DOHH2 (cell line): ENCODE measurements at regions not wholly inside any gene's neighbourhood (a gene's known extent, or its start where the extent isn't known, plus 50 kb on each side); places are given as distances from the start of the nearest gene placed in this dataset.

ENCODE experiments used
- H3F3A ChIP-seq: fragments of 200-600 bp; sonication (generic), shearing (Covaris generic); 2 replicates; pipeline ENCODE4 v1.6.0; 2016; ENCODE audit warnings: antibody characterized with exemption, mild to moderate bottlenecking; ENCODE audit not compliant: control insufficient read depth, insufficient read depth
- H3K27ac ChIP-seq: fragments of 200-600 bp; sonication (generic); 2 replicates; pipeline ENCODE4 v1.5.1; 2014; ENCODE audit warnings: low read depth, mild to moderate bottlenecking, low read length, moderate library complexity
- H3K27me3 ChIP-seq: fragments of 200-600 bp; sonication (generic); 2 replicates; pipeline ENCODE4 v1.6.1; 2014; ENCODE audit warnings: mild to moderate bottlenecking, low read length, mixed read lengths; ENCODE audit not compliant: control insufficient read depth
- H3K36me3 ChIP-seq: fragments of 200-600 bp; sonication (generic); 2 replicates; pipeline ENCODE4 v1.6.1; 2014; ENCODE audit warnings: mild to moderate bottlenecking, low read length, moderate library complexity, mixed read lengths; ENCODE audit not compliant: control insufficient read depth
- H3K4me1 ChIP-seq: fragments of 200-600 bp; sonication (generic); 2 replicates; pipeline ENCODE4 v1.6.1; 2014; ENCODE audit warnings: mild to moderate bottlenecking, low read length, mixed read lengths; ENCODE audit not compliant: control insufficient read depth
- H3K4me2 ChIP-seq: fragments of 200-600 bp; sonication (generic); 2 replicates; pipeline ENCODE4 v1.6.0; 2014; ENCODE audit warnings: mild to moderate bottlenecking, low read length, moderate library complexity
- H3K4me3 ChIP-seq: fragments of 200-600 bp; sonication (generic); 2 replicates; pipeline ENCODE4 v1.5.1; 2014; ENCODE audit warnings: mild to moderate bottlenecking, low read length, mixed read lengths
- H3K79me2 ChIP-seq: fragments of 200-600 bp; sonication (generic); 2 replicates; pipeline ENCODE4 v1.6.1; 2014; ENCODE audit warnings: mild to moderate bottlenecking, low read length, mixed read lengths; ENCODE audit not compliant: control insufficient read depth
- H3K9me2 ChIP-seq: fragments of 200-600 bp; sonication (generic); replicated peaks from 2 replicates; pipeline ENCODE4 v1.6.1; 2014; ENCODE audit warnings: mild to moderate bottlenecking, low read length, mixed read lengths; ENCODE audit not compliant: control insufficient read depth
- H3K9me3 ChIP-seq: fragments of 200-600 bp; sonication (generic); 2 replicates; pipeline ENCODE4 v1.6.1; 2014; ENCODE audit warnings: antibody characterized with exemption, low read length, mixed read lengths; ENCODE audit not compliant: control insufficient read depth, insufficient read depth
- H4K20me1 ChIP-seq: fragments of 200-600 bp; sonication (generic); 2 replicates; pipeline ENCODE4 v1.6.0; 2014; ENCODE audit warnings: low read depth, mild to moderate bottlenecking, antibody characterized with exemption, low read length, moderate library complexity; ENCODE audit not compliant: control insufficient read depth, insufficient read depth
- CTCF ChIP-seq: fragments of 200-600 bp; sonication (generic); IDR thresholded peaks from one replicate; pipeline ENCODE4 v1.5.1; 2014; ENCODE audit warnings: antibody characterized with exemption, mild to moderate bottlenecking, low read depth, low read length; ENCODE audit not compliant: poor library complexity, severe bottlenecking
- EZH2phosphoT487 ChIP-seq: fragments of 200-600 bp; sonication (generic); IDR thresholded peaks from 2 replicates; pipeline ENCODE4 v1.6.1; 2017; ENCODE audit warnings: borderline replicate concordance, mild to moderate bottlenecking, antibody characterized with exemption, low read length, moderate library complexity, mixed read lengths

DNA sequence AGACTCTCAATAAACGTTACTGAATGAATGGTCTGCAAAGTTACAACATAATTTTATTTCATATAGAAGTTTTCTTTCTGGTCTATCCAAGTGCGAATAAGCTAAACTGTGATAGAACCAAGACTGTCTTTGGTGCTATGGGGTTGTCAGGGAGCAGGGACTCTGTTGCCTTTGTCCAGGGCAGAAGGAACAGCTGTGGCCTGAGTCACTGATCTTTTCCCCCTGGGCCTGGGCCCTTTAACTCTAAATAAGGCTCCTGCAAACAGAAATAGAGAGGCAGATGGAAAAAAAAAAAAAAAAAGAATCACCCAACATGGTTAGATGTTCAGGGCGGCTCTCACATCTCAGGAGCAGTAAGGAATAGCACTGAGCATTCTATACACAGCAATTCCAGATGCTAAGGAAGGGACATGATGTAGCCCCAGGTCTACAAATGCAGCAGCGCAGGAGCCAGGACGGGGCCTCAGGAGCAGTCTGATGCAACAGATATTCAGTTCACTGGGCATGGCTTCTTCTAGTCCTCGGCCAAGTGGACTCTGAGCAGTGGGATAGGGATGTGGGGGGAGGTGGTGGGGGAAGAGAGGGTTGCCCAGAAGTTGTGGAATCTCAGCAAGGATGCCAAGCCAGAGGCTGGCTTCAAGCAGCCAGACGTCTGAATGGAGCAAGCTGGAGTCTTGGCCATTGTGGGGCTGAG, 247.1 kb upstream of the SIX2 start:
- Histone ChIP-seq H3K27me3 (no peaks in the 10 kb centered on the region), H3K36me3 (no peaks in the 10 kb centered on the region), H3K4me2 (no peak overlapping the region), H3K27ac (no peak overlapping the region), H3K79me2 (no peaks in the 10 kb centered on the region), H3K4me1 (no peaks in the 10 kb centered on the region), H3F3A (no peaks in the 10 kb centered on the region), H3K9me3 (no peaks in the 10 kb centered on the region), H3K9me2 (no peaks in the 10 kb centered on the region), H3K4me3 (no peak overlapping the region), H4K20me1 (no peaks in the 10 kb centered on the region)
- TF ChIP-seq EZH2phosphoT487 (no peak), CTCF (no peak)

DNA sequence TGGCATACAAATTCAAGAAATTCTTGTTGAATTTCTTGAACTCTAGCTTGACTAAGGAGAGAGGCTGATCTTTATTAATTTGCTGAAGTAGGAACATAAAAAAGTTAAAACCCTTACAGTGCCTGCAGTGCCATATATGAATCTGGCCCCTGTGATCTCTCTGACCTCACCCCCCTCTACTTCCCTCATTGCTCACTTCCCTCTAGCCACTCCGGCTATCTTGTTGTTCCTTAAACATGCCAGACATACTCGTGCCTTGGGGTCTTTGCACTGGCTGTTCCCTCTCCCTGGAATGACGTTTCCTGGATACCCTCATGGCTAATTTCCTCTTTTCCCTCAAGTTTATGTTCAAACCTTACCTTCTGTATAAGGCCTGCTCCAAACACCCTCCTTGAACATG, 246.3 kb upstream of the SIX2 start:
- no peaks in the 10 kb centered on the region for H3K79me2 ChIP-seq
- TF ChIP-seq CTCF (no peak), EZH2phosphoT487 (no peak)
- no peaks in the 10 kb centered on the region for H4K20me1 ChIP-seq
- no peaks in the 10 kb centered on the region for H3F3A ChIP-seq
- no peaks in the 10 kb centered on the region for H3K4me1 ChIP-seq
- H3K4me3 ChIP-seq = no peak overlapping the region
- no peaks in the 10 kb centered on the region for H3K9me3 ChIP-seq
- H3K9me2 ChIP-seq = no peaks in the 10 kb centered on the region
- no peaks in the 10 kb centered on the region for H3K36me3 ChIP-seq
- H3K27me3 ChIP-seq = no peaks in the 10 kb centered on the region
- H3K27ac ChIP-seq = no peak overlapping the region
- H3K4me2 ChIP-seq = no peak overlapping the region

DNA sequence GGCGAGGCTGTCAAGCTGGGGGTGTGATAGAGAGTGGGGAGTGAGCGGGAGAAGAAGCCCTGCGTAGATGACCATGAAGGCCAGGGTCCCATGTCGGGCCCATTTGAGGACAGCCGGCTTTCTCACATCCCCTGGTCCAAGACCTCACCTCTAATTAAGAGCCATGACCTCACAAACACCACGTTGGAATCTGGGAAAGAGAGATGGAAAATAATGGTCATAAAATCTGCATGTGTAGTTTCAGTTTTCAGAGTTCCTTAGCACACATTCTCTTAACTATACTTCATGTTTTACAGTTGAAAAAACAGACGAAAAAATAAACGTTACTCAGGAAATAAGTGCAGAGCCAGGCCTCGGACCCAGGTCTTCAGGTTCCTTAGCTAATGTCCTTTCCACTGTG, 244.8 kb upstream of the SIX2 start:
- H3K4me3 ChIP-seq = no peak overlapping the region
- H4K20me1 ChIP-seq = no peaks in the 10 kb centered on the region
- no peak overlapping the region for H3K4me2 ChIP-seq
- H3K27me3 ChIP-seq = no peaks in the 10 kb centered on the region
- H3K36me3 ChIP-seq = no peaks in the 10 kb centered on the region
- no peaks in the 10 kb centered on the region for H3K9me3 ChIP-seq
- no peak overlapping the region for H3K27ac ChIP-seq
- no peaks in the 10 kb centered on the region for H3K79me2 ChIP-seq
- no peaks in the 10 kb centered on the region for H3F3A ChIP-seq
- no peaks in the 10 kb centered on the region for H3K4me1 ChIP-seq
- TF ChIP-seq CTCF (no peak), EZH2phosphoT487 (no peak)
- H3K9me2 ChIP-seq = no peaks in the 10 kb centered on the region
